GM12892 (cell line): ENCODE measurements at regions not wholly inside any gene's neighbourhood (a gene's known extent, or its start where the extent isn't known, plus 50 kb on each side); places are given as distances from the start of the nearest gene placed in this dataset.

ENCODE experiments used
- POLR2A ChIP-seq: IDR thresholded peaks from 2 replicates; pipeline ENCODE4 v1.6.1; 2011; ENCODE audit warnings: low read depth, low read length, control low read depth
- POLR2AphosphoS5 ChIP-seq: IDR thresholded peaks from 2 replicates; pipeline ENCODE4 v1.6.1; 2011; ENCODE audit warnings: low read depth, low read length, control low read depth
- TAF1 ChIP-seq: IDR thresholded peaks from 2 replicates; pipeline ENCODE4 v1.6.1; 2011; ENCODE audit warnings: low read depth, mild to moderate bottlenecking, control low read depth, low read length, borderline replicate concordance

DNA sequence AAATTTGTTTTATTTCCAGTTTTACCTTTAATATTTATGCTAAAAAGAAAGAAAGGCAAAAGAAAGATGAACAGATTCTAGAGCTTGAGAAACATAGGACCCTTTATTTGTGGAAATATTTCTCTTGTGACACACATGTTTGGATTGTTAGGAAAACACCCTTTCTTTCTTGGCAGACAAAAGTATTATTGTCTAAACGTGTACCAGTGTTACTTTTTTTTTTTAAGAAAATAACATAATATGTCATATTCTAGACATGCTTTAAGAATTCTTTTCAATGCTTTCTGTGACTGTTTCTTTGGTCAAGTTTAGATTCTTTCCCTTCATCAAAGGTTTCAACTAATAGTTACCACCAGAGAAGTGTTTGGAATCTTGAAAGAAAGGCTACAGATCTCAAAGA lies 183.4 kb upstream of the CNR1 start:
- TF ChIP-seq POLR2AphosphoS5 = no peak
- TF ChIP-seq POLR2A = no peak
- no peak for TF ChIP-seq TAF1
